GM12864 (cell line): ENCODE measurements at regions not wholly inside any gene's neighbourhood (a gene's known extent, or its start where the extent isn't known, plus 50 kb on each side); places are given as distances from the start of the nearest gene placed in this dataset.
"Not testable (repeated sequence)": the region's sequence is repeated elsewhere in the genome, so short reads cannot be mapped to it uniquely, and the experiment has no call there.

Experiments used
- DNase-seq: peaks from one replicate; pipeline ENCODE4 v3.0.0-alpha.2; 2011; ENCODE audit warnings: low read depth
- H3K4me3 ChIP-seq: 2 replicates; pipeline ENCODE4 v1.5.1; 2011; ENCODE audit warnings: mild to moderate bottlenecking, low read depth, low read length, control low read depth
- CTCF ChIP-seq: IDR thresholded peaks from 2 replicates; pipeline ENCODE4 v1.5.1; 2011; ENCODE audit warnings: low read depth, mild to moderate bottlenecking, moderate library complexity, low read length, control low read depth, inconsistent platforms; ENCODE audit errors: missing control alignments

GRCh38 chr4:64729561-64729960 is 320.3 kb upstream of the TECRL start:
- DNase-seq = no peak

GRCh38 chr4:64727960-64728359 is 318.7 kb upstream of the TECRL start:
- TF ChIP-seq CTCF = no peak
- no peak overlapping the region for H3K4me3 ChIP-seq
- DNase-seq = no peak

More at GRCh38 chr4:64729561-64729960, 320.3 kb upstream of the TECRL start:
- H3K4me3 ChIP-seq = no peak overlapping the region
- no peak for TF ChIP-seq CTCF

- not testable (repeated sequence) for H3K4me3 ChIP-seq, DNase-seq
These were observed 318.1 kb upstream of the TECRL start for GRCh38 chr4:64727391-64727790.

GRCh38 chr4:64724689-64725088 is 315.4 kb upstream of the TECRL start:
- no peak for TF ChIP-seq CTCF
- no peak overlapping the region for H3K4me3 ChIP-seq

GRCh38 chr4:64721106-64721505 is 311.9 kb upstream of the TECRL start:
- no peak overlapping the region for H3K4me3 ChIP-seq
- no peak for TF ChIP-seq CTCF
- DNase-seq = no peak

More at GRCh38 chr4:64724689-64725088, 315.4 kb upstream of the TECRL start:
- no peak for DNase-seq

GRCh38 chr4:64718091-64718490 is 308.8 kb upstream of the TECRL start:
- DNase-seq = no peak
- TF ChIP-seq CTCF = no peak
- H3K4me3 ChIP-seq = no peak overlapping the region

GRCh38 chr4:64715741-64716140 is 306.5 kb upstream of the TECRL start:
- no peak for TF ChIP-seq CTCF
- no peak for DNase-seq
- no peak overlapping the region for H3K4me3 ChIP-seq

- no peak overlapping the region for H3K4me3 ChIP-seq
- no peak for TF ChIP-seq CTCF
- no peak for DNase-seq
These were observed 304.1 kb upstream of the TECRL start for GRCh38 chr4:64713256-64713840.
